GM12878 (cell line): ENCODE measurements at regions not wholly inside any gene's neighbourhood (a gene's known extent, or its start where the extent isn't known, plus 50 kb on each side); places are given as distances from the start of the nearest gene placed in this dataset.

Source experiments
- ATAC-seq: fragments of 200-7000 bp; cut with Tn5 transposase; 3 replicates; pipeline ENCODE4 v1.9.1; 2020; ENCODE audit warnings: mild to moderate bottlenecking, moderate library complexity
- BruUV-seq: library from RNA; stranded (reverse); fragments of 400-500 nt; replicated peaks from 2 replicates; lab custom pipeline; 2021; lab: Mats Ljungman, UMichigan
- CTCF ChIA-PET: fragments of 300-600 bp; sonication (Branson Sonifier 250); formaldehyde crosslinking; extraction: SDS; loops from one replicate; lab custom pipeline; 2021; ENCODE audit warnings: inconsistent platforms; lab: Yijun Ruan, JAX
- POLR2A ChIA-PET: fragments of 350-600 bp; formaldehyde crosslinking; extraction: SDS; loops from one replicate; lab custom pipeline; 2021; ENCODE audit warnings: inconsistent platforms; lab: Charles Lee
- RAD21 ChIA-PET: fragments of 300-600 bp; sonication (Branson Sonifier 250); formaldehyde crosslinking; loops from one replicate; lab custom pipeline; 2023; ENCODE audit warnings: antibody characterized with exemption; ENCODE audit not compliant: unreplicated experiment; lab: Charles Lee
- SMC1A ChIA-PET: fragments of 300-600 bp; sonication (Branson Sonifier 250); formaldehyde crosslinking; loops from one replicate; lab custom pipeline; 2023; ENCODE audit not compliant: unreplicated experiment, uncharacterized antibody; lab: Charles Lee
- DNase-seq: peaks from one replicate; pipeline ENCODE4 v3.0.0-alpha.2; 2011; ENCODE audit warnings: low read depth, low spot score
- FAIRE-seq: peaks from 3 replicates; lab custom pipeline; 2011; peaks lifted over from hg19 to GRCh38; lab: Jason Lieb, UNC
- H2AFZ ChIP-seq: 2 replicates; pipeline ENCODE4 v1.6.0; 2011; ENCODE audit warnings: low read depth, low read length, control low read depth; ENCODE audit not compliant: control insufficient read depth
- H3K27ac ChIP-seq: 2 replicates; pipeline ENCODE4 v1.5.1; 2011; ENCODE audit warnings: control low read depth; ENCODE audit not compliant: control insufficient read depth, insufficient read depth
- H3K27me3 ChIP-seq, 2 experiments: replicated peaks in 1 of 2; 2 replicates each; pipeline versions ENCODE4 v1.6.0 to v1.6.1; 2011; ENCODE audit warnings: low read length in 1 of 2; ENCODE audit not compliant: control insufficient read depth in 2 of 2, insufficient read depth in 2 of 2
- H3K36me3 ChIP-seq, 2 experiments: 2 replicates each; pipeline ENCODE4 v1.5.1; 2011; ENCODE audit warnings: low read length in 1 of 2; ENCODE audit not compliant: control insufficient read depth in 2 of 2, insufficient read depth in 2 of 2
- H3K4me1 ChIP-seq: 2 replicates; pipeline ENCODE4 v1.6.1; 2011; ENCODE audit warnings: mild to moderate bottlenecking, low read length, moderate library complexity, mixed read lengths; ENCODE audit not compliant: control insufficient read depth, insufficient read depth
- H3K4me2 ChIP-seq: 2 replicates; pipeline ENCODE4 v1.6.0; 2011; ENCODE audit warnings: control low read depth; ENCODE audit not compliant: control insufficient read depth, insufficient read depth
- H3K4me3 ChIP-seq: fragments of 200-600 bp; sonication (generic); 2 replicates; pipeline ENCODE4 v1.5.1; 2016
- H3K79me2 ChIP-seq: 2 replicates; pipeline ENCODE4 v1.6.0; 2011; ENCODE audit warnings: low read length; ENCODE audit not compliant: control insufficient read depth, insufficient read depth
- H3K9ac ChIP-seq: 2 replicates; pipeline ENCODE4 v1.8.0; 2011; ENCODE audit warnings: low read length, control low read depth, mixed read lengths; ENCODE audit not compliant: control insufficient read depth, insufficient read depth
- H3K9me3 ChIP-seq: replicated peaks from 3 replicates; pipeline ENCODE4 v1.5.1; 2011; ENCODE audit warnings: mild to moderate bottlenecking, low read length; ENCODE audit not compliant: control insufficient read depth, insufficient read depth
- H4K20me1 ChIP-seq: 2 replicates; pipeline ENCODE4 v1.6.0; 2011; ENCODE audit not compliant: control insufficient read depth, insufficient read depth
- BACH1 ChIP-seq: fragments of 450-650 bp; IDR thresholded peaks from 2 replicates; pipeline ENCODE4 v1.6.1; 2017; ENCODE audit warnings: mild to moderate bottlenecking, borderline replicate concordance
- CHD2 ChIP-seq: IDR thresholded peaks from 2 replicates; pipeline ENCODE4 v1.6.1; 2011; ENCODE audit warnings: low read depth, low read length, improper control_type of control experiment, borderline replicate concordance
- DPF2 ChIP-seq: fragments of 450-650 bp; IDR thresholded peaks from 2 replicates; pipeline ENCODE4 v1.6.1; 2017; ENCODE audit warnings: mild to moderate bottlenecking
- EED ChIP-seq: sonication (generic); IDR thresholded peaks from 2 replicates; pipeline ENCODE4 v1.6.1; 2016; ENCODE audit warnings: antibody characterized with exemption, low read depth
- EP300 ChIP-seq, 2 experiments: fragments of 150-350 bp in 1 of 2; IDR thresholded peaks; 2 replicates each; pipeline ENCODE4 v1.6.1; 2011 to 2012; ENCODE audit warnings: low read depth in 2 of 2, low read length in 2 of 2, borderline replicate concordance in 1 of 2, improper control_type of control experiment in 1 of 2, inconsistent platforms in 1 of 2; ENCODE audit not compliant: control insufficient read depth in 1 of 2
- ESRRA ChIP-seq: IDR thresholded peaks from 2 replicates; pipeline ENCODE4 v1.6.1; 2012; ENCODE audit warnings: mild to moderate bottlenecking, low read length, improper control_type of control experiment
- FOS ChIP-seq: IDR thresholded peaks from 3 replicates; pipeline ENCODE4 v1.6.1; 2011; ENCODE audit warnings: borderline replicate concordance; ENCODE audit not compliant: insufficient read length; ENCODE audit errors: extremely low read depth
- GATAD2B ChIP-seq: fragments of 450-650 bp; conservative IDR thresholded peaks from 2 replicates; pipeline ENCODE4 v1.6.1; 2017; ENCODE audit warnings: low read depth, mild to moderate bottlenecking, moderate library complexity
- KLF5 ChIP-seq: fragments of 450-650 bp; IDR thresholded peaks from 2 replicates; pipeline ENCODE4 v1.6.1; 2014; ENCODE audit warnings: mild to moderate bottlenecking; ENCODE audit not compliant: partially characterized antibody
- NFYA ChIP-seq: IDR thresholded peaks from 2 replicates; pipeline ENCODE4 v1.6.1; 2011; ENCODE audit warnings: low read depth, mild to moderate bottlenecking, low read length, improper control_type of control experiment, borderline replicate concordance
- POLR2A ChIP-seq: IDR thresholded peaks from 2 replicates; pipeline ENCODE4 v1.6.1; 2011; ENCODE audit warnings: low read depth, mild to moderate bottlenecking, low read length
- POLR2AphosphoS2 ChIP-seq: IDR thresholded peaks from 2 replicates; pipeline ENCODE4 v1.6.1; 2011; ENCODE audit warnings: low read depth, mild to moderate bottlenecking, low read length, improper control_type of control experiment, moderate library complexity
- RBBP5 ChIP-seq: fragments of 200-600 bp; sonication (generic); conservative IDR thresholded peaks from 2 replicates; pipeline ENCODE4 v1.6.1; 2016
- SIN3A ChIP-seq: IDR thresholded peaks from 2 replicates; pipeline ENCODE4 v1.6.1; 2012; ENCODE audit warnings: low read depth, low read length, improper control_type of control experiment
- SMAD5 ChIP-seq: IDR thresholded peaks from 2 replicates; pipeline ENCODE4 v1.6.1; 2016; ENCODE audit warnings: antibody characterized with exemption, low read depth
- SREBF2 ChIP-seq: IDR thresholded peaks from 2 replicates; pipeline ENCODE4 v1.6.1; 2012; ENCODE audit warnings: mild to moderate bottlenecking, low read length
- STAT1 ChIP-seq: fragments of 450-650 bp; conservative IDR thresholded peaks from 2 replicates; pipeline ENCODE4 v1.6.1; 2014; ENCODE audit warnings: antibody characterized with exemption, mild to moderate bottlenecking
- TCF7 ChIP-seq: IDR thresholded peaks from 2 replicates; pipeline ENCODE4 v1.6.1; 2014; ENCODE audit warnings: antibody characterized with exemption, borderline replicate concordance
- WGBS: methylation state at CpG from one replicate; pipeline ENCODE4 v1.1.6; 2016; ENCODE audit warnings: low lambda C conversion rate; ENCODE audit not compliant: insufficient replicate concordance, insufficient coverage; ENCODE audit errors: missing lambda C conversion rate; 5-methylcytosine and 5-hydroxymethylcytosine counted together
- in situ Hi-C: fragments of 300-500 bp; cut with MboI; formaldehyde crosslinking; loops from 9 replicates; pipeline ENCODE4 v1.14.3; 2018; ENCODE audit warnings: mixed read lengths
- intact Hi-C: fragments of 100-400 bp; cut with micrococcal nuclease; formaldehyde crosslinking; loops from one replicate; pipeline ENCODE4 v1.14.2; 2022; ENCODE audit not compliant: unreplicated experiment
- TF ChIP-seq, protein P1 (sequence below): fragments of 450-650 bp; IDR thresholded peaks from 2 replicates; pipeline ENCODE4 v1.6.1; 2017; ENCODE audit warnings: mild to moderate bottlenecking, moderate library complexity
- TF ChIP-seq, protein P2 (sequence below): fragments of 450-650 bp; IDR thresholded peaks from 2 replicates; pipeline ENCODE4 v1.6.1; 2017; ENCODE audit warnings: low read depth, mild to moderate bottlenecking, moderate library complexity

DNA sequence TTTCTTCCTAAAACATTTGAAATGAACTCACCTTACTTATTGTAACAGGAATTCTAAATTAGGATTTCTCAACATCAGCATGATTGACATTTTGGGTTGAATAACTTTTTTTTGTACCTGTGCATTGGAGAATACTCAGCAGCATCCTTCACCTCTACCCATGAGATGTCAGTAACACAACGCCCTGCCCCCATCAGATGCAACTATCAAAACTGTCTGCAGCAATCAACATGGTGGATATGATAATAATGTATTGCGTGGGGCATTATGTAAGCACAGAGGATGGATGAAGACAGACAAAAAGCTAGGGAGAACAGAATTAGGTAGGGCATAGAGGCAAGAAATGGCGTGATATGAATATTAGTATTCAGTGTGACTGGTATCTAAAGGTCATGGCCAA lies 94.1 kb downstream of the PLK2 start:
- intact Hi-C loops: no loop called here
- no peak for TF ChIP-seq KLF5
- TF ChIP-seq CHD2: no peak
- no peak for TF ChIP-seq DPF2
- TF ChIP-seq BACH1: no peak
- TF ChIP-seq ESRRA: no peak
- no peak for TF ChIP-seq SREBF2
- TF ChIP-seq, protein P1, sequence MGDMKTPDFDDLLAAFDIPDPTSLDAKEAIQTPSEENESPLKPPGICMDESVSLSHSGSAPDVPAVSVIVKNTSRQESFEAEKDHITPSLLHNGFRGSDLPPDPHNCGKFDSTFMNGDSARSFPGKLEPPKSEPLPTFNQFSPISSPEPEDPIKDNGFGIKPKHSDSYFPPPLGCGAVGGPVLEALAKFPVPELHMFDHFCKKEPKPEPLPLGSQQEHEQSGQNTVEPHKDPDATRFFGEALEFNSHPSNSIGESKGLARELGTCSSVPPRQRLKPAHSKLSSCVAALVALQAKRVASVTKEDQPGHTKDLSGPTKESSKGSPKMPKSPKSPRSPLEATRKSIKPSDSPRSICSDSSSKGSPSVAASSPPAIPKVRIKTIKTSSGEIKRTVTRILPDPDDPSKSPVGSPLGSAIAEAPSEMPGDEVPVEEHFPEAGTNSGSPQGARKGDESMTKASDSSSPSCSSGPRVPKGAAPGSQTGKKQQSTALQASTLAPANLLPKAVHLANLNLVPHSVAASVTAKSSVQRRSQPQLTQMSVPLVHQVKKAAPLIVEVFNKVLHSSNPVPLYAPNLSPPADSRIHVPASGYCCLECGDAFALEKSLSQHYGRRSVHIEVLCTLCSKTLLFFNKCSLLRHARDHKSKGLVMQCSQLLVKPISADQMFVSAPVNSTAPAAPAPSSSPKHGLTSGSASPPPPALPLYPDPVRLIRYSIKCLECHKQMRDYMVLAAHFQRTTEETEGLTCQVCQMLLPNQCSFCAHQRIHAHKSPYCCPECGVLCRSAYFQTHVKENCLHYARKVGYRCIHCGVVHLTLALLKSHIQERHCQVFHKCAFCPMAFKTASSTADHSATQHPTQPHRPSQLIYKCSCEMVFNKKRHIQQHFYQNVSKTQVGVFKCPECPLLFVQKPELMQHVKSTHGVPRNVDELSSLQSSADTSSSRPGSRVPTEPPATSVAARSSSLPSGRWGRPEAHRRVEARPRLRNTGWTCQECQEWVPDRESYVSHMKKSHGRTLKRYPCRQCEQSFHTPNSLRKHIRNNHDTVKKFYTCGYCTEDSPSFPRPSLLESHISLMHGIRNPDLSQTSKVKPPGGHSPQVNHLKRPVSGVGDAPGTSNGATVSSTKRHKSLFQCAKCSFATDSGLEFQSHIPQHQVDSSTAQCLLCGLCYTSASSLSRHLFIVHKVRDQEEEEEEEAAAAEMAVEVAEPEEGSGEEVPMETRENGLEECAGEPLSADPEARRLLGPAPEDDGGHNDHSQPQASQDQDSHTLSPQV: no peak
- no peak for TF ChIP-seq RBBP5
- TF ChIP-seq STAT1: no peak
- TF ChIP-seq TCF7: no peak
- TF ChIP-seq, protein P2, sequence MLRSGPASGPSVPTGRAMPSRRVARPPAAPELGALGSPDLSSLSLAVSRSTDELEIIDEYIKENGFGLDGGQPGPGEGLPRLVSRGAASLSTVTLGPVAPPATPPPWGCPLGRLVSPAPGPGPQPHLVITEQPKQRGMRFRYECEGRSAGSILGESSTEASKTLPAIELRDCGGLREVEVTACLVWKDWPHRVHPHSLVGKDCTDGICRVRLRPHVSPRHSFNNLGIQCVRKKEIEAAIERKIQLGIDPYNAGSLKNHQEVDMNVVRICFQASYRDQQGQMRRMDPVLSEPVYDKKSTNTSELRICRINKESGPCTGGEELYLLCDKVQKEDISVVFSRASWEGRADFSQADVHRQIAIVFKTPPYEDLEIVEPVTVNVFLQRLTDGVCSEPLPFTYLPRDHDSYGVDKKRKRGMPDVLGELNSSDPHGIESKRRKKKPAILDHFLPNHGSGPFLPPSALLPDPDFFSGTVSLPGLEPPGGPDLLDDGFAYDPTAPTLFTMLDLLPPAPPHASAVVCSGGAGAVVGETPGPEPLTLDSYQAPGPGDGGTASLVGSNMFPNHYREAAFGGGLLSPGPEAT: no peak
- TF ChIP-seq POLR2AphosphoS2: no peak
- no peak for TF ChIP-seq EP300 (IDR thresholded peaks at IDR 0.05; ENCODE audit: borderline replicate concordance in 1 of 2, control insufficient read depth in 1 of 2, low read depth in 2 of 2, low read length in 2 of 2)
- no peak for TF ChIP-seq SMAD5
- no peak for TF ChIP-seq POLR2A
- no peak for TF ChIP-seq GATAD2B
- TF ChIP-seq FOS: no peak
- TF ChIP-seq NFYA: no peak
- no peak for TF ChIP-seq SIN3A
- no peak for TF ChIP-seq EED
- TF ChIP-seq, all 136 proteins: peak for 0
- Histone ChIP-seq H2AFZ (no peak overlapping the region), H3K9ac (no peak overlapping the region), H3K36me3 (no peaks in the 10 kb centered on the region), H3K79me2 (no peaks in the 10 kb centered on the region), H3K9me3 (no peaks in the 10 kb centered on the region), H3K4me1 (no peaks in the 10 kb centered on the region), H3K27ac (no peak overlapping the region), H3K27me3 (no peaks in the 10 kb centered on the region), H3K4me3 (no peak overlapping the region), H4K20me1 (no peaks in the 10 kb centered on the region), H3K4me2 (no peak overlapping the region)
- BruUV-seq: no TSS peak
- CTCF ChIA-PET: no interaction called here
- DNase-seq: no peak
- no peak for FAIRE-seq
- POLR2A ChIA-PET: no interaction called here
- RAD21 ChIA-PET: no interaction called here
- 2% methylated on average over 3 of the region's 3 CpGs for WGBS
- ATAC-seq: no peak
- SMC1A ChIA-PET: no interaction called here
- in situ Hi-C loops: no loop called here
